ENCODE measurements at regions not wholly inside any gene's neighbourhood (a gene's known extent, or its start where the extent isn't known, plus 50 kb on each side); places are given as distances from the start of the nearest gene placed in this dataset.

DNA sequence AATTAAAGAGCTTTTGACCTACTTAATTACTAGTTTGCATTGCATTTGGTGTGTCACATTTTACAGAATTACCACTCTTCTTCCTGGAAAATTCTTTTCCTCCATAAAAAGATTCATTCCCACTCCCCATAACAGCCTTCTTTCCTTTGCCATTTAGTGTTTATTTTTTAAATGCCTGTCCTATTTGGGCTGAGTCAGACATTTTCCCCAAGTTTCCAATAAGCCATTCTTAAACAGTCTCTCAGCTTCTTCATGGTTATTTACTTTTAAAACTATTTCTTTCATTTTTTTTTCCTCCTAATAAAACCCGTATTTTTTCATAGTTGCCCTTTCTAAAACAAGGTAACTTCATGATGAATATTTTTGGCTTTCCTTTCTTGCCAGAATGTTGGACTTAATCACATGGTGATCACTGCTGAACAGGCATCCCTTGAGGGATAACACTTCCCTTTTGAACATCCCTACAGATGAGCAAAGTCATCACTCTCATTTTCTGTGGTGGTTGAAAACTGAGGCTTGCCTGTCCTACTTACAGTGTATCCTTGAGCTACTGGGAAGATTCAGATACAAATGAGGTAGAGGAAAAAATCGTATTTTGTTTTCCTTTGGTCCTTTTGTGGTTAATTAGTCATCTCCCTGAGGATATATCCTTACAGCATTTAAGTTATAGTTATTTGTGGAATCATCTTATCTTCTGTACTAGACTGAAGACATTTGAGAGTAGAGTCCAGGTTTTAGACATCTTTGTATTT is 520.5 kb upstream of the NR3C2 start:
- Histone ChIP-seq H3K27me3 (ENCODE audit: control insufficient read depth in 3 of 3, insufficient read depth in 3 of 3, low read length in 3 of 3) (no peaks in the 10 kb centered on the region), H3K9me3 (ENCODE audit: control insufficient read depth in 2 of 2, insufficient read depth in 1 of 2, low read depth in 1 of 2, low read length in 1 of 2) (peaks cover 0 to 1% of the 10 kb centered on the region in 2 donors), H3K4me1 (ENCODE audit: control insufficient read depth in 3 of 3, insufficient read depth in 2 of 3, low read depth in 1 of 3, low read length in 2 of 3) (no peaks in the 10 kb centered on the region), H3K4me3 (ENCODE audit: low read depth in 1 of 3, low read length in 3 of 3) (no peak overlapping the region), H3K27ac (ENCODE audit: low read depth in 1 of 3, low read length in 2 of 3) (no peak overlapping the region), H3K36me3 (ENCODE audit: control insufficient read depth in 3 of 3, insufficient read depth in 2 of 3, low read depth in 1 of 3, low read length in 3 of 3) (no peaks in the 10 kb centered on the region)
- DNase-seq (no peak), FAIRE-seq (no peak)
- 63 to 70% (median 68%) methylated on average over 2 of the region's 2 CpGs for WGBS, 3 donors

DNA sequence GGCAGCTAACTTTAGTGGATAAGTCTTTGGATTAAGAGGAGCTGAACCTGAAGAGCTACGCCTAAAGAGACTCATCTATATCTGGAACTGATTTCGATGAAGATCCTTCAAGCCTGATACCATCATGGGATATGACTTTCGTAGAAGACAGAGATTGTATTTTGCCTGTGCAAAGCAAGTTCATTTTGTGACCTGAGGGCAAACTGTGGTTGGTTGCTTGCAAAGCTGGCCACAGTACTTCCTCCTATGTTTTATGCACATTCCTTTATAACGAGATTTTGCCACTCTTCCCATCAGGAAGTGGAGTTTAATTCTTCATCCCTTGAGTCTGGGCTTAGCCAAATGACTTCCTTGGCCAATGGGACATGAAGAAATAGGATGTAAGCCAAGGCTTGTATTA is 519.3 kb upstream of the NR3C2 start:
- WGBS, 3 donors = 69 to 82% (median 78%) methylated on average over 4 of the region's 4 CpGs
- DNase-seq (no peak), FAIRE-seq (no peak)
- Histone ChIP-seq H3K4me1 (ENCODE audit: control insufficient read depth in 3 of 3, insufficient read depth in 2 of 3, low read depth in 1 of 3, low read length in 2 of 3) (no peaks in the 10 kb centered on the region), H3K27ac (ENCODE audit: low read depth in 1 of 3, low read length in 2 of 3) (no peak overlapping the region), H3K36me3 (ENCODE audit: control insufficient read depth in 3 of 3, insufficient read depth in 2 of 3, low read depth in 1 of 3, low read length in 3 of 3) (no peaks in the 10 kb centered on the region), H3K27me3 (ENCODE audit: control insufficient read depth in 3 of 3, insufficient read depth in 3 of 3, low read length in 3 of 3) (no peaks in the 10 kb centered on the region), H3K4me3 (ENCODE audit: low read depth in 1 of 3, low read length in 3 of 3) (no peak overlapping the region), H3K9me3 (ENCODE audit: control insufficient read depth in 2 of 2, insufficient read depth in 1 of 2, low read depth in 1 of 2, low read length in 1 of 2) (peaks cover 0 to 1% of the 10 kb centered on the region in 2 donors)

DNA sequence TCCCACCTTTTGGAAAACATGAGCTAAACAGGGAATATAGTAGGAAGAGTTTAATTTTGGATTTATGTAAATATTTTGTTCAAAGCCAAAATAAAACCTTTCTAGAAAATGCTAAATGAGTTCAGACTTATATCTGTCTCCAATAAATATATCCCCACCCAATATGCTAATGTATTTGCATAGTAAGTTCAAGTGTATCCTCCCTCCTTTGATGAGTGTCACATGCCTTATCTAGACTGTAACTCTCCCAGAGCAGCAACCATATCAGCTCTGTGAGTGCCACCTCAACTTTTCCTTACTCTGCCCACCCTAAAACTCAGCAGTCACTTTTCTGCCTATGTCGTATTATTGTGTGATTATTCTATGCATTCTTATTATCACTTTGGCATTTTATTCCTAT is 516.1 kb upstream of the NR3C2 start:
- 64 to 79% (median 79%) methylated on average over 1 of the region's 1 CpG for WGBS, 3 donors
- Histone ChIP-seq H3K4me3 (ENCODE audit: low read depth in 1 of 3, low read length in 3 of 3) (no peak overlapping the region), H3K36me3 (ENCODE audit: control insufficient read depth in 3 of 3, insufficient read depth in 2 of 3, low read depth in 1 of 3, low read length in 3 of 3) (no peaks in the 10 kb centered on the region), H3K27ac (ENCODE audit: low read depth in 1 of 3, low read length in 2 of 3) (no peak overlapping the region), H3K4me1 (ENCODE audit: control insufficient read depth in 3 of 3, insufficient read depth in 2 of 3, low read depth in 1 of 3, low read length in 2 of 3) (no peaks in the 10 kb centered on the region), H3K27me3 (ENCODE audit: control insufficient read depth in 3 of 3, insufficient read depth in 3 of 3, low read length in 3 of 3) (no peaks in the 10 kb centered on the region), H3K9me3 (ENCODE audit: control insufficient read depth in 2 of 2, insufficient read depth in 1 of 2, low read depth in 1 of 2, low read length in 1 of 2) (peaks cover 0 to 1% of the 10 kb centered on the region in 2 donors)
- FAIRE-seq = no peak
- no peak for DNase-seq

- 90 to 95% (median 93%) methylated on average over 1 of the region's 1 CpG for WGBS, 3 donors
- H3K27me3 ChIP-seq (ENCODE audit: control insufficient read depth in 3 of 3, insufficient read depth in 3 of 3, low read length in 3 of 3) = no peaks in the 10 kb centered on the region
- H3K27ac ChIP-seq (ENCODE audit: low read depth in 1 of 3, low read length in 2 of 3) = no peak overlapping the region
- H3K9me3 ChIP-seq (ENCODE audit: control insufficient read depth in 2 of 2, insufficient read depth in 1 of 2, low read depth in 1 of 2, low read length in 1 of 2) = no peaks in the 10 kb centered on the region
- H3K4me1 ChIP-seq (ENCODE audit: control insufficient read depth in 3 of 3, insufficient read depth in 2 of 3, low read depth in 1 of 3, low read length in 2 of 3) = no peaks in the 10 kb centered on the region
- H3K4me3 ChIP-seq (ENCODE audit: low read depth in 1 of 3, low read length in 3 of 3) = no peak overlapping the region
- no peak for FAIRE-seq
- no peak for DNase-seq
- H3K36me3 ChIP-seq (ENCODE audit: control insufficient read depth in 3 of 3, insufficient read depth in 2 of 3, low read depth in 1 of 3, low read length in 3 of 3) = no peaks in the 10 kb centered on the region
These were observed 513.5 kb upstream of the NR3C2 start for GRCh38 chr4:148955564-148956297.

DNA sequence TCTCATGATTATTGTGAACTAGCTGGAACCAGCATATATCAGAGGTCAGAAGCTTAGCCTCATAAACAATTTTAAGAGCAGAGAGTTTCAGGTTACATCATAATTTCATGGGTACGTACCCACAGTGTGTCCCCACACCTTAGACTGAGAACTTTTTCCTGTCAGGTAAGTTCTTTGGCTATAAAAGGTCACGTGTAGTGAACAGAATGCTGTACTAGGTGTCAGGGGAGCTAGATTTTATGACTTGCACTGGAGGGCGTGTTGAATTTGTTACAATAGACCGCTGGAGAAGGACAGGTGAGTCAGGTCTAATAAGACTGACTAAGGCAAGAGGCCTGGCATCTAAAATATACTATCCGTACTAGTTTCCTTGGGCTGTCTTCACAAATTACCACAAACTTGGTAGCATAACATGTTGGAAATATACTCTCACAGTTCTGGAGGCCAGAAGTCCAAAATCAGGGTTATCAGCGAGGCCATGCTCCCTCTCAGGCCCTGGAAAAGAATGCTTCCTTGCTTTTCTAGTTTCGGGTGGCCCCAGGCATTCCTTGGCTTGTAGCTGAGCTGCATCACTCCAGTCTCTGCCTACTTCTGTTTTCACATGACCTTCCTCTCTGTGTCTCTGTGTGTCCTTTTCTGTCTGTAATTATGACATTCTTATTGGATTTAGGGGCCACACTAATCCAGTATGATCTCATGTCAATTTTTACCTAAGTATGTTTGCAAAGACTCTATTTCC is 512.0 kb upstream of the NR3C2 start:
- Histone ChIP-seq H3K4me1 (ENCODE audit: control insufficient read depth in 3 of 3, insufficient read depth in 2 of 3, low read depth in 1 of 3, low read length in 2 of 3) (no peaks in the 10 kb centered on the region), H3K27me3 (ENCODE audit: control insufficient read depth in 3 of 3, insufficient read depth in 3 of 3, low read length in 3 of 3) (no peaks in the 10 kb centered on the region), H3K27ac (ENCODE audit: low read depth in 1 of 3, low read length in 2 of 3) (no peak overlapping the region), H3K9me3 (ENCODE audit: control insufficient read depth in 2 of 2, insufficient read depth in 1 of 2, low read depth in 1 of 2, low read length in 1 of 2) (no peaks in the 10 kb centered on the region), H3K36me3 (ENCODE audit: control insufficient read depth in 3 of 3, insufficient read depth in 2 of 3, low read depth in 1 of 3, low read length in 3 of 3) (no peaks in the 10 kb centered on the region), H3K4me3 (ENCODE audit: low read depth in 1 of 3, low read length in 3 of 3) (no peak overlapping the region)
- DNase-seq (peak in 1 of 2 donors; percentile 12), FAIRE-seq (no peak)
- 82 to 87% (median 85%) methylated on average over 7 of the region's 7 CpGs for WGBS, 3 donors

DNA sequence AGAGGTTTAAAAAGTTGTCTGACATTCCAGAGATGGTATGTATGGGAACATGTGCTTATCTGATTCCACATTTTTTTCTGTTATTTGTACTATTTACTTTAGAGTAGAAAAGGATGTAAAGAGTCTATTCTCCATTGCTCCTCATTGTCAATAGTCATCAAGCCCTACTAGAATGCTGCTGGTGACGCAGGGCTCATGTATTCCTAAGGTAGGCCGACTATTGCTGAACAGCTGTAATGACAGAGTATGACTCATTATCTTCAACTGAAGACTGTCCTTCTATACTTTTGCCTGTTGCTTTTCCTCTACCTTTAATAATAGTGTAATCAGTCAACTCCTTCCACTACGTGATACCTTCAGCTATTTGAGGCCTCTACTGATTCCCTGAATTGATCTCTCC is 509.1 kb upstream of the NR3C2 start:
- 85 to 87% (median 86%) methylated on average over 3 of the region's 3 CpGs for WGBS, 3 donors
- Histone ChIP-seq H3K27ac (ENCODE audit: low read depth in 1 of 3, low read length in 2 of 3) (no peak overlapping the region), H3K4me1 (ENCODE audit: control insufficient read depth in 3 of 3, insufficient read depth in 2 of 3, low read depth in 1 of 3, low read length in 2 of 3) (no peaks in the 10 kb centered on the region), H3K9me3 (ENCODE audit: control insufficient read depth in 2 of 2, insufficient read depth in 1 of 2, low read depth in 1 of 2, low read length in 1 of 2) (no peaks in the 10 kb centered on the region), H3K27me3 (ENCODE audit: control insufficient read depth in 3 of 3, insufficient read depth in 3 of 3, low read length in 3 of 3) (no peaks in the 10 kb centered on the region), H3K4me3 (ENCODE audit: low read depth in 1 of 3, low read length in 3 of 3) (no peak overlapping the region), H3K36me3 (ENCODE audit: control insufficient read depth in 3 of 3, insufficient read depth in 2 of 3, low read depth in 1 of 3, low read length in 3 of 3) (no peaks in the 10 kb centered on the region)
- DNase-seq (no peak), FAIRE-seq (no peak)

DNA sequence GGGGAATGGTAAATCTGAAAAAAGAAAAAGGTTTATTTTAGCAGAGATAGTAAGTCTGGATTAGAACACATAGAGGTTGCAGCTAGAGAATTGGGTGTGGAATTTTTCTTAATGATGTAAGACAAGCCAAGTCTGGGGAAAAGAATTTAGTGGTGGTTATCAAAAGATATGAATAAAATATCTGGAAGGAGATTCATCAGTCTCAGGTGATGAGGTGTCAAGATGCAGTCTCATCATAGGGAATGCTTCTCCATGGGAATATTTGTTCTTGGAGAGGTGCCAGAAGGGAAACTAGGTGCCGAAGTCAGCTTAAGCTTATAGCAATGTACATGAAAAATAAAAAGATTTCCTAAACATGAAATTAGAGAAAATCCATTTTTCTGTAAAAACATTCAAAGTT is 504.1 kb upstream of the NR3C2 start:
- H3K9me3 ChIP-seq (ENCODE audit: control insufficient read depth in 2 of 2, insufficient read depth in 1 of 2, low read depth in 1 of 2, low read length in 1 of 2) = no peaks in the 10 kb centered on the region
- H3K4me3 ChIP-seq (ENCODE audit: low read depth in 1 of 3, low read length in 3 of 3) = no peak overlapping the region
- no peaks in the 10 kb centered on the region for H3K4me1 ChIP-seq (ENCODE audit: control insufficient read depth in 3 of 3, insufficient read depth in 2 of 3, low read depth in 1 of 3, low read length in 2 of 3)
- H3K27me3 ChIP-seq (ENCODE audit: control insufficient read depth in 3 of 3, insufficient read depth in 3 of 3, low read length in 3 of 3) = no peaks in the 10 kb centered on the region
- H3K27ac ChIP-seq (ENCODE audit: low read depth in 1 of 3, low read length in 2 of 3) = no peak overlapping the region
- DNase-seq (no peak), FAIRE-seq (no peak)
- WGBS, 3 donors = 85 to 96% (median 90%) methylated on average over 1 of the region's 1 CpG
- H3K36me3 ChIP-seq (ENCODE audit: control insufficient read depth in 3 of 3, insufficient read depth in 2 of 3, low read depth in 1 of 3, low read length in 3 of 3) = no peaks in the 10 kb centered on the region

GRCh38 chr4:148944839-148945219 is 502.6 kb upstream of the NR3C2 start:
- no peaks in the 10 kb centered on the region for H3K9me3 ChIP-seq (ENCODE audit: control insufficient read depth in 2 of 2, insufficient read depth in 1 of 2, low read depth in 1 of 2, low read length in 1 of 2)

More at GRCh38 chr4:148944839-148945219, 502.6 kb upstream of the NR3C2 start:
- no peak overlapping the region for H3K4me3 ChIP-seq (ENCODE audit: low read depth in 1 of 3, low read length in 3 of 3)
- DNase-seq (no peak), FAIRE-seq (no peak)
- no peaks in the 10 kb centered on the region for H3K36me3 ChIP-seq (ENCODE audit: control insufficient read depth in 3 of 3, insufficient read depth in 2 of 3, low read depth in 1 of 3, low read length in 3 of 3)
- H3K27ac ChIP-seq (ENCODE audit: low read depth in 1 of 3, low read length in 2 of 3) = no peak overlapping the region
- no peaks in the 10 kb centered on the region for H3K4me1 ChIP-seq (ENCODE audit: control insufficient read depth in 3 of 3, insufficient read depth in 2 of 3, low read depth in 1 of 3, low read length in 2 of 3)
- H3K27me3 ChIP-seq (ENCODE audit: control insufficient read depth in 3 of 3, insufficient read depth in 3 of 3, low read length in 3 of 3) = no peaks in the 10 kb centered on the region
